ENCODE measurements at regions not wholly inside any gene's neighbourhood (a gene's known extent, or its start where the extent isn't known, plus 50 kb on each side); places are given as distances from the start of the nearest gene placed in this dataset.

DNA sequence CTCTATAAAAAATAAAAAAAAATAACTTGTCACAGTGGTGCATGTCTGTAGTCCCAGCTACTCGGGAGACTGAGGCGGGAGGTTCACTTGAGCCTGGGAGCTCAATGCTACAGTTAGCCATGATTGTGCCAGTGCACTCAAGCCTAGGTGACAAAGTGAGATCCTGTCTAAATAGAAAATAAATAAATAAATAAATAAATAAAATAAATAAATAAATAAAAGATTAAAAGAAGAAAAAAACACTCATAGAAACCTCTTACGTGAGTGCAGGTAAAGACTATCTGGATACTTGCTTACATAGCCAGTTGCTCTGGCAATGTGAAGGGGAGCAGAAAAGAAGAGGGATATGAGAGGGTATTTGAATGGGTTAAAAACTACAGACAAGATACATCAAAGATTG lies 242.5 kb upstream of the PCDH15 start:
- TF ChIP-seq FOXK2 (IDR thresholded peaks at IDR 0.05) (no peak), ZNF384 (IDR thresholded peaks at IDR 0.05) (no peak)
- TF ChIP-seq, protein P1, sequence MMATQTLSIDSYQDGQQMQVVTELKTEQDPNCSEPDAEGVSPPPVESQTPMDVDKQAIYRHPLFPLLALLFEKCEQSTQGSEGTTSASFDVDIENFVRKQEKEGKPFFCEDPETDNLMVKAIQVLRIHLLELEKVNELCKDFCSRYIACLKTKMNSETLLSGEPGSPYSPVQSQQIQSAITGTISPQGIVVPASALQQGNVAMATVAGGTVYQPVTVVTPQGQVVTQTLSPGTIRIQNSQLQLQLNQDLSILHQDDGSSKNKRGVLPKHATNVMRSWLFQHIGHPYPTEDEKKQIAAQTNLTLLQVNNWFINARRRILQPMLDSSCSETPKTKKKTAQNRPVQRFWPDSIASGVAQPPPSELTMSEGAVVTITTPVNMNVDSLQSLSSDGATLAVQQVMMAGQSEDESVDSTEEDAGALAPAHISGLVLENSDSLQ (IDR thresholded peaks at IDR 0.05), result no peak
